ENCODE measurements at regions not wholly inside any gene's neighbourhood (a gene's known extent, or its start where the extent isn't known, plus 50 kb on each side); places are given as distances from the start of the nearest gene placed in this dataset.
A peak's percentile ranks its signal among the peaks of the same experiment; 100 is the strongest.

GRCh38 chr6:142500250-142500786 lies 198.5 kb downstream of the ADGRG6 start:
- Histone ChIP-seq H3K4me1 (ENCODE audit: control insufficient read depth in 1 of 2, insufficient read depth in 2 of 2, low read length in 2 of 2) (no peaks in the 10 kb centered on the region), H3K36me3 (ENCODE audit: control insufficient read depth in 1 of 2, insufficient read depth in 2 of 2, low read length in 1 of 2) (no peaks in the 10 kb centered on the region), H3K4me3 (ENCODE audit: low read length in 2 of 2) (no peak overlapping the region), H3K27me3 (ENCODE audit: control insufficient read depth in 1 of 2, insufficient read depth in 2 of 2, low read length in 1 of 2) (no peaks in the 10 kb centered on the region), H3K27ac (ENCODE audit: low read depth in 1 of 2, low read length in 2 of 2) (no peak overlapping the region), H3K9me3 (ENCODE audit: control insufficient read depth, low read length) (no peaks in the 10 kb centered on the region)
- WGBS, 2 donors = 4 to 7% methylated on average over 4 of the region's 4 CpGs
- ATAC-seq (ENCODE audit: low FRiP score) = peak; percentile 50
- intact Hi-C loops (cut with DNase I) = no loop called here
- DNase-seq = no peak

- H3K36me3 ChIP-seq (ENCODE audit: control insufficient read depth in 1 of 2, insufficient read depth in 2 of 2, low read length in 1 of 2) = no peaks in the 10 kb centered on the region
- DNase-seq = no peak
- no peaks in the 10 kb centered on the region for H3K27me3 ChIP-seq (ENCODE audit: control insufficient read depth in 1 of 2, insufficient read depth in 2 of 2, low read length in 1 of 2)
- no peak overlapping the region for H3K27ac ChIP-seq (ENCODE audit: low read depth in 1 of 2, low read length in 2 of 2)
- H3K9me3 ChIP-seq (ENCODE audit: control insufficient read depth, low read length) = no peaks in the 10 kb centered on the region
- intact Hi-C loops (cut with DNase I) = no loop called here
- WGBS, 2 donors = 82 to 96% methylated on average over 3 of the region's 3 CpGs
- H3K4me3 ChIP-seq (ENCODE audit: low read length in 2 of 2) = no peak overlapping the region
- no peaks in the 10 kb centered on the region for H3K4me1 ChIP-seq (ENCODE audit: control insufficient read depth in 1 of 2, insufficient read depth in 2 of 2, low read length in 2 of 2)
- ATAC-seq (ENCODE audit: low FRiP score) = no peak
Measured at GRCh38 chr6:142501795-142502194, 200.0 kb downstream of the ADGRG6 start.

GRCh38 chr6:142507065-142507464 lies 205.3 kb downstream of the ADGRG6 start:
- no peak overlapping the region for H3K27ac ChIP-seq (ENCODE audit: low read depth in 1 of 2, low read length in 2 of 2)
- H3K4me1 ChIP-seq (ENCODE audit: control insufficient read depth in 1 of 2, insufficient read depth in 2 of 2, low read length in 2 of 2) = no peaks in the 10 kb centered on the region
- H3K36me3 ChIP-seq (ENCODE audit: control insufficient read depth in 1 of 2, insufficient read depth in 2 of 2, low read length in 1 of 2) = no peaks in the 10 kb centered on the region
- intact Hi-C loops (cut with DNase I) = no loop called here
- WGBS, 2 donors = 85 to 92% methylated on average over 4 of the region's 4 CpGs
- ATAC-seq (ENCODE audit: low FRiP score) (no peak), DNase-seq (no peak)
- H3K27me3 ChIP-seq (ENCODE audit: control insufficient read depth in 1 of 2, insufficient read depth in 2 of 2, low read length in 1 of 2) = no peaks in the 10 kb centered on the region
- H3K9me3 ChIP-seq (ENCODE audit: control insufficient read depth, low read length) = no peaks in the 10 kb centered on the region
- H3K4me3 ChIP-seq (ENCODE audit: low read length in 2 of 2) = no peak overlapping the region

GRCh38 chr6:142510211-142510610 lies 208.4 kb downstream of the ADGRG6 start:
- no peak overlapping the region for H3K27ac ChIP-seq (ENCODE audit: low read depth in 1 of 2, low read length in 2 of 2)
- DNase-seq (no peak), ATAC-seq (ENCODE audit: low FRiP score) (no peak)
- H3K9me3 ChIP-seq (ENCODE audit: control insufficient read depth, low read length) = no peaks in the 10 kb centered on the region
- no peak overlapping the region for H3K4me3 ChIP-seq (ENCODE audit: low read length in 2 of 2)
- H3K27me3 ChIP-seq (ENCODE audit: control insufficient read depth in 1 of 2, insufficient read depth in 2 of 2, low read length in 1 of 2) = no peaks in the 10 kb centered on the region
- intact Hi-C loops (cut with DNase I) = no loop called here
- H3K4me1 ChIP-seq (ENCODE audit: control insufficient read depth in 1 of 2, insufficient read depth in 2 of 2, low read length in 2 of 2) = no peaks in the 10 kb centered on the region
- H3K36me3 ChIP-seq (ENCODE audit: control insufficient read depth in 1 of 2, insufficient read depth in 2 of 2, low read length in 1 of 2) = no peaks in the 10 kb centered on the region
- 11 to 21% methylated on average over 3 of the region's 3 CpGs for WGBS, 2 donors

GRCh38 chr6:142518126-142518525 lies 216.3 kb downstream of the ADGRG6 start:
- DNase-seq = no peak
- WGBS, 2 donors = 22 to 29% methylated on average over 3 of the region's 3 CpGs
- Histone ChIP-seq H3K27ac (ENCODE audit: low read depth in 1 of 2, low read length in 2 of 2) (no peak overlapping the region), H3K4me1 (ENCODE audit: control insufficient read depth in 1 of 2, insufficient read depth in 2 of 2, low read length in 2 of 2) (no peaks in the 10 kb centered on the region), H3K4me3 (ENCODE audit: low read length in 2 of 2) (no peak overlapping the region), H3K36me3 (ENCODE audit: control insufficient read depth in 1 of 2, insufficient read depth in 2 of 2, low read length in 1 of 2) (no peaks in the 10 kb centered on the region), H3K27me3 (ENCODE audit: control insufficient read depth in 1 of 2, insufficient read depth in 2 of 2, low read length in 1 of 2) (no peaks in the 10 kb centered on the region), H3K9me3 (ENCODE audit: control insufficient read depth, low read length) (no peaks in the 10 kb centered on the region)
- ATAC-seq (ENCODE audit: low FRiP score) = no peak
- intact Hi-C loops (cut with DNase I) = no loop called here

GRCh38 chr6:142518761-142519160 lies 217.0 kb downstream of the ADGRG6 start:
- intact Hi-C loops (cut with DNase I) = no loop called here
- Histone ChIP-seq H3K4me1 (ENCODE audit: control insufficient read depth in 1 of 2, insufficient read depth in 2 of 2, low read length in 2 of 2) (no peaks in the 10 kb centered on the region), H3K4me3 (ENCODE audit: low read length in 2 of 2) (no peak overlapping the region), H3K27ac (ENCODE audit: low read depth in 1 of 2, low read length in 2 of 2) (no peak overlapping the region), H3K9me3 (ENCODE audit: control insufficient read depth, low read length) (no peaks in the 10 kb centered on the region), H3K27me3 (ENCODE audit: control insufficient read depth in 1 of 2, insufficient read depth in 2 of 2, low read length in 1 of 2) (no peaks in the 10 kb centered on the region), H3K36me3 (ENCODE audit: control insufficient read depth in 1 of 2, insufficient read depth in 2 of 2, low read length in 1 of 2) (no peaks in the 10 kb centered on the region)
- DNase-seq (no peak), ATAC-seq (ENCODE audit: low FRiP score) (no peak)
- 39 to 45% methylated on average over 4 of the region's 4 CpGs for WGBS, 2 donors

GRCh38 chr6:142521791-142522190 lies 220.0 kb downstream of the ADGRG6 start:
- intact Hi-C loops (cut with DNase I) = no loop called here
- Histone ChIP-seq H3K4me1 (ENCODE audit: control insufficient read depth in 1 of 2, insufficient read depth in 2 of 2, low read length in 2 of 2) (no peaks in the 10 kb centered on the region), H3K36me3 (ENCODE audit: control insufficient read depth in 1 of 2, insufficient read depth in 2 of 2, low read length in 1 of 2) (no peaks in the 10 kb centered on the region), H3K27ac (ENCODE audit: low read depth in 1 of 2, low read length in 2 of 2) (no peak overlapping the region), H3K27me3 (ENCODE audit: control insufficient read depth in 1 of 2, insufficient read depth in 2 of 2, low read length in 1 of 2) (no peaks in the 10 kb centered on the region), H3K9me3 (ENCODE audit: control insufficient read depth, low read length) (no peaks in the 10 kb centered on the region), H3K4me3 (ENCODE audit: low read length in 2 of 2) (no peak overlapping the region)
- no peak for DNase-seq
- WGBS, 2 donors = 85 to 86% methylated on average over 2 of the region's 2 CpGs
- no peak for ATAC-seq (ENCODE audit: low FRiP score)

GRCh38 chr6:142523515-142524375 lies 221.9 kb downstream of the ADGRG6 start:
- no peak for ATAC-seq (ENCODE audit: low FRiP score)

GRCh38 chr6:142530566-142530965 lies 228.8 kb downstream of the ADGRG6 start:
- Histone ChIP-seq H3K36me3 (ENCODE audit: control insufficient read depth in 1 of 2, insufficient read depth in 2 of 2, low read length in 1 of 2) (no peaks in the 10 kb centered on the region), H3K27me3 (ENCODE audit: control insufficient read depth in 1 of 2, insufficient read depth in 2 of 2, low read length in 1 of 2) (no peaks in the 10 kb centered on the region), H3K4me3 (ENCODE audit: low read length in 2 of 2) (no peak overlapping the region), H3K27ac (ENCODE audit: low read depth in 1 of 2, low read length in 2 of 2) (no peak overlapping the region), H3K4me1 (ENCODE audit: control insufficient read depth in 1 of 2, insufficient read depth in 2 of 2, low read length in 2 of 2) (no peaks in the 10 kb centered on the region), H3K9me3 (ENCODE audit: control insufficient read depth, low read length) (peaks cover 1% of the 10 kb centered on the region)
- no peak for DNase-seq
- 79 to 81% methylated on average over 3 of the region's 3 CpGs for WGBS, 2 donors
- no peak for ATAC-seq (ENCODE audit: low FRiP score)
- intact Hi-C loops (cut with DNase I) = no loop called here

More at GRCh38 chr6:142523515-142524375, 221.9 kb downstream of the ADGRG6 start:
- WGBS, 2 donors = 35 to 36% methylated on average over 4 of the region's 4 CpGs
- no peaks in the 10 kb centered on the region for H3K4me1 ChIP-seq (ENCODE audit: control insufficient read depth in 1 of 2, insufficient read depth in 2 of 2, low read length in 2 of 2)
- H3K9me3 ChIP-seq (ENCODE audit: control insufficient read depth, low read length) = no peaks in the 10 kb centered on the region
- intact Hi-C loops (cut with DNase I) = no loop called here
- H3K27me3 ChIP-seq (ENCODE audit: control insufficient read depth in 1 of 2, insufficient read depth in 2 of 2, low read length in 1 of 2) = no peaks in the 10 kb centered on the region
- H3K36me3 ChIP-seq (ENCODE audit: control insufficient read depth in 1 of 2, insufficient read depth in 2 of 2, low read length in 1 of 2) = no peaks in the 10 kb centered on the region
- no peak for DNase-seq
- no peak overlapping the region for H3K4me3 ChIP-seq (ENCODE audit: low read length in 2 of 2)
- H3K27ac ChIP-seq (ENCODE audit: low read depth in 1 of 2, low read length in 2 of 2) = no peak overlapping the region
